GM12878 (cell line): ENCODE measurements at regions not wholly inside any gene's neighbourhood (a gene's known extent, or its start where the extent isn't known, plus 50 kb on each side); places are given as distances from the start of the nearest gene placed in this dataset.

Source experiments
- ATAC-seq: fragments of 200-7000 bp; cut with Tn5 transposase; 3 replicates; pipeline ENCODE4 v1.9.1; 2020; ENCODE audit warnings: mild to moderate bottlenecking, moderate library complexity
- BruUV-seq: library from RNA; stranded (reverse); fragments of 400-500 nt; replicated peaks from 2 replicates; lab custom pipeline; 2021; lab: Mats Ljungman, UMichigan
- CTCF ChIA-PET: fragments of 300-600 bp; sonication (Branson Sonifier 250); formaldehyde crosslinking; extraction: SDS; loops from one replicate; lab custom pipeline; 2021; ENCODE audit warnings: inconsistent platforms; lab: Yijun Ruan, JAX
- POLR2A ChIA-PET: fragments of 350-600 bp; formaldehyde crosslinking; extraction: SDS; loops from one replicate; lab custom pipeline; 2021; ENCODE audit warnings: inconsistent platforms; lab: Charles Lee
- RAD21 ChIA-PET: fragments of 300-600 bp; sonication (Branson Sonifier 250); formaldehyde crosslinking; loops from one replicate; lab custom pipeline; 2023; ENCODE audit warnings: antibody characterized with exemption; ENCODE audit not compliant: unreplicated experiment; lab: Charles Lee
- SMC1A ChIA-PET: fragments of 300-600 bp; sonication (Branson Sonifier 250); formaldehyde crosslinking; loops from one replicate; lab custom pipeline; 2023; ENCODE audit not compliant: unreplicated experiment, uncharacterized antibody; lab: Charles Lee
- DNase-seq: peaks from one replicate; pipeline ENCODE4 v3.0.0-alpha.2; 2011; ENCODE audit warnings: low read depth, low spot score
- FAIRE-seq: peaks from 3 replicates; lab custom pipeline; 2011; peaks lifted over from hg19 to GRCh38; lab: Jason Lieb, UNC
- H2AFZ ChIP-seq: 2 replicates; pipeline ENCODE4 v1.6.0; 2011; ENCODE audit warnings: low read depth, low read length, control low read depth; ENCODE audit not compliant: control insufficient read depth
- H3K27ac ChIP-seq: 2 replicates; pipeline ENCODE4 v1.5.1; 2011; ENCODE audit warnings: control low read depth; ENCODE audit not compliant: control insufficient read depth, insufficient read depth
- H3K27me3 ChIP-seq, 2 experiments: replicated peaks in 1 of 2; 2 replicates each; pipeline versions ENCODE4 v1.6.0 to v1.6.1; 2011; ENCODE audit warnings: low read length in 1 of 2; ENCODE audit not compliant: control insufficient read depth in 2 of 2, insufficient read depth in 2 of 2
- H3K36me3 ChIP-seq, 2 experiments: 2 replicates each; pipeline ENCODE4 v1.5.1; 2011; ENCODE audit warnings: low read length in 1 of 2; ENCODE audit not compliant: control insufficient read depth in 2 of 2, insufficient read depth in 2 of 2
- H3K4me1 ChIP-seq: 2 replicates; pipeline ENCODE4 v1.6.1; 2011; ENCODE audit warnings: mild to moderate bottlenecking, low read length, moderate library complexity, mixed read lengths; ENCODE audit not compliant: control insufficient read depth, insufficient read depth
- H3K4me2 ChIP-seq: 2 replicates; pipeline ENCODE4 v1.6.0; 2011; ENCODE audit warnings: control low read depth; ENCODE audit not compliant: control insufficient read depth, insufficient read depth
- H3K4me3 ChIP-seq: fragments of 200-600 bp; sonication (generic); 2 replicates; pipeline ENCODE4 v1.5.1; 2016
- H3K79me2 ChIP-seq: 2 replicates; pipeline ENCODE4 v1.6.0; 2011; ENCODE audit warnings: low read length; ENCODE audit not compliant: control insufficient read depth, insufficient read depth
- H3K9ac ChIP-seq: 2 replicates; pipeline ENCODE4 v1.8.0; 2011; ENCODE audit warnings: low read length, control low read depth, mixed read lengths; ENCODE audit not compliant: control insufficient read depth, insufficient read depth
- H3K9me3 ChIP-seq: replicated peaks from 3 replicates; pipeline ENCODE4 v1.5.1; 2011; ENCODE audit warnings: mild to moderate bottlenecking, low read length; ENCODE audit not compliant: control insufficient read depth, insufficient read depth
- H4K20me1 ChIP-seq: 2 replicates; pipeline ENCODE4 v1.6.0; 2011; ENCODE audit not compliant: control insufficient read depth, insufficient read depth
- BMI1 ChIP-seq: fragments of 450-650 bp; IDR thresholded peaks from 2 replicates; pipeline ENCODE4 v1.6.1; 2016; ENCODE audit warnings: mild to moderate bottlenecking, moderate library complexity, borderline replicate concordance
- CHD4 ChIP-seq: fragments of 200-600 bp; sonication (generic); IDR thresholded peaks from 2 replicates; pipeline ENCODE4 v1.6.1; 2016; ENCODE audit warnings: mild to moderate bottlenecking
- NR2C2 ChIP-seq: IDR thresholded peaks from 2 replicates; pipeline ENCODE4 v1.6.1; 2011; ENCODE audit warnings: borderline replicate concordance, low read depth; ENCODE audit not compliant: control insufficient read depth, insufficient read length
- PML ChIP-seq: IDR thresholded peaks from 2 replicates; pipeline ENCODE4 v1.6.1; 2012; ENCODE audit warnings: low read length, inconsistent platforms
- SREBF1 ChIP-seq: IDR thresholded peaks from 2 replicates; pipeline ENCODE4 v1.6.1; 2012; ENCODE audit warnings: mild to moderate bottlenecking, low read length
- TARDBP ChIP-seq: IDR thresholded peaks from 2 replicates; pipeline ENCODE4 v1.6.1; 2016; ENCODE audit warnings: borderline replicate concordance
- WRNIP1 ChIP-seq: IDR thresholded peaks from 2 replicates; pipeline ENCODE4 v1.6.1; 2011; ENCODE audit warnings: low read depth, low read length, improper control_type of control experiment, borderline replicate concordance
- WGBS: methylation state at CpG from one replicate; pipeline ENCODE4 v1.1.6; 2016; ENCODE audit warnings: low lambda C conversion rate; ENCODE audit not compliant: insufficient replicate concordance, insufficient coverage; ENCODE audit errors: missing lambda C conversion rate; 5-methylcytosine and 5-hydroxymethylcytosine counted together
- in situ Hi-C: fragments of 300-500 bp; cut with MboI; formaldehyde crosslinking; loops from 9 replicates; pipeline ENCODE4 v1.14.3; 2018; ENCODE audit warnings: mixed read lengths
- intact Hi-C: fragments of 100-400 bp; cut with micrococcal nuclease; formaldehyde crosslinking; loops from one replicate; pipeline ENCODE4 v1.14.2; 2022; ENCODE audit not compliant: unreplicated experiment
- TF ChIP-seq, protein P1 (sequence below): fragments of 450-650 bp; formaldehyde crosslinking; IDR thresholded peaks from 2 replicates; pipeline ENCODE4 v1.4.0; 2020; ENCODE audit warnings: mild to moderate bottlenecking, moderate library complexity
- TF ChIP-seq, protein P2 (sequence below): fragments of 450-650 bp; IDR thresholded peaks from 2 replicates; pipeline ENCODE4 v1.6.1; 2017; ENCODE audit warnings: mild to moderate bottlenecking, moderate library complexity

DNA sequence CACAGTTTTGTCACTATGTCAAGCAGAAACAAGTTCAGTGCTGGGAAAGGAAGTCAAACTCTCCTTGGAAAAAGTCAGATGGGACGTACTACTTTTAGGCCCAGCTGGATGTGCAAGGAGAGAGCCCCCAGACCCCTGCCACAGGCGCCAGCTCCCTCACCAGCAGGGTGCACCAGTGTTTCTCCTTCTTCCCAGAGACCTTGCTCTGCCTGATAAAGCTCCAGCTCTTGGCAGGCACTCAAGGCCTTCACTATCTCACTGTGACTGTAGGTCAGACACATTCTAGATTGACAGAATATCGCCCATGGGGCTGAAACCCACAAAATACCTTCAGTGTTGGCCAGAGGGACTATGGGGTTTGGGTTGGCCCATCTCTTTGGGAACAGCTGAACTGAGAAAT, 54.8 kb upstream of the CHRNB4 start:
- no TSS peak for BruUV-seq
- Histone ChIP-seq H3K4me2 (no peak overlapping the region), H3K4me3 (no peak overlapping the region), H2AFZ (no peak overlapping the region; the same call in 1 of the 2 replicates), H3K9ac (no peak overlapping the region), H4K20me1 (no peaks in the 10 kb centered on the region), H3K4me1 (peaks cover 4% of the 10 kb centered on the region), H3K9me3 (no peaks in the 10 kb centered on the region), H3K36me3 (no peaks in the 10 kb centered on the region), H3K27ac (no peak overlapping the region), H3K27me3 (no peaks in the 10 kb centered on the region; a peak in 1 of 4 replicates), H3K79me2 (no peaks in the 10 kb centered on the region)
- ChIA-PET SMC1A (interaction anchor here (1.1 kb wide), 1 partner anchor 187 kb away, joined by 3 read pairs; no protein-coding TSS in a partner anchor), RAD21 (no interaction called here), POLR2A (no interaction called here), CTCF (interaction anchor here (0.6 to 2.1 kb wide), 4 partner anchors 13 to 211 kb away, joined by 3 to 8 read pairs (median 4); no protein-coding TSS in a partner anchor)
- TF ChIP-seq BMI1 (no peak), TARDBP (no peak), SREBF1 (no peak), CHD4 (no peak), WRNIP1 (no peak), PML (no peak), NR2C2 (no peak)
- TF ChIP-seq, protein P1, sequence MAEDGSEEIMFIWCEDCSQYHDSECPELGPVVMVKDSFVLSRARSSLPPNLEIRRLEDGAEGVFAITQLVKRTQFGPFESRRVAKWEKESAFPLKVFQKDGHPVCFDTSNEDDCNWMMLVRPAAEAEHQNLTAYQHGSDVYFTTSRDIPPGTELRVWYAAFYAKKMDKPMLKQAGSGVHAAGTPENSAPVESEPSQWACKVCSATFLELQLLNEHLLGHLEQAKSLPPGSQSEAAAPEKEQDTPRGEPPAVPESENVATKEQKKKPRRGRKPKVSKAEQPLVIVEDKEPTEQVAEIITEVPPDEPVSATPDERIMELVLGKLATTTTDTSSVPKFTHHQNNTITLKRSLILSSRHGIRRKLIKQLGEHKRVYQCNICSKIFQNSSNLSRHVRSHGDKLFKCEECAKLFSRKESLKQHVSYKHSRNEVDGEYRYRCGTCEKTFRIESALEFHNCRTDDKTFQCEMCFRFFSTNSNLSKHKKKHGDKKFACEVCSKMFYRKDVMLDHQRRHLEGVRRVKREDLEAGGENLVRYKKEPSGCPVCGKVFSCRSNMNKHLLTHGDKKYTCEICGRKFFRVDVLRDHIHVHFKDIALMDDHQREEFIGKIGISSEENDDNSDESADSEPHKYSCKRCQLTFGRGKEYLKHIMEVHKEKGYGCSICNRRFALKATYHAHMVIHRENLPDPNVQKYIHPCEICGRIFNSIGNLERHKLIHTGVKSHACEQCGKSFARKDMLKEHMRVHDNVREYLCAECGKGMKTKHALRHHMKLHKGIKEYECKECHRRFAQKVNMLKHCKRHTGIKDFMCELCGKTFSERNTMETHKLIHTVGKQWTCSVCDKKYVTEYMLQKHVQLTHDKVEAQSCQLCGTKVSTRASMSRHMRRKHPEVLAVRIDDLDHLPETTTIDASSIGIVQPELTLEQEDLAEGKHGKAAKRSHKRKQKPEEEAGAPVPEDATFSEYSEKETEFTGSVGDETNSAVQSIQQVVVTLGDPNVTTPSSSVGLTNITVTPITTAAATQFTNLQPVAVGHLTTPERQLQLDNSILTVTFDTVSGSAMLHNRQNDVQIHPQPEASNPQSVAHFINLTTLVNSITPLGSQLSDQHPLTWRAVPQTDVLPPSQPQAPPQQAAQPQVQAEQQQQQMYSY (CRISPR knock-in tag), result no peak
- TF ChIP-seq, protein P2, sequence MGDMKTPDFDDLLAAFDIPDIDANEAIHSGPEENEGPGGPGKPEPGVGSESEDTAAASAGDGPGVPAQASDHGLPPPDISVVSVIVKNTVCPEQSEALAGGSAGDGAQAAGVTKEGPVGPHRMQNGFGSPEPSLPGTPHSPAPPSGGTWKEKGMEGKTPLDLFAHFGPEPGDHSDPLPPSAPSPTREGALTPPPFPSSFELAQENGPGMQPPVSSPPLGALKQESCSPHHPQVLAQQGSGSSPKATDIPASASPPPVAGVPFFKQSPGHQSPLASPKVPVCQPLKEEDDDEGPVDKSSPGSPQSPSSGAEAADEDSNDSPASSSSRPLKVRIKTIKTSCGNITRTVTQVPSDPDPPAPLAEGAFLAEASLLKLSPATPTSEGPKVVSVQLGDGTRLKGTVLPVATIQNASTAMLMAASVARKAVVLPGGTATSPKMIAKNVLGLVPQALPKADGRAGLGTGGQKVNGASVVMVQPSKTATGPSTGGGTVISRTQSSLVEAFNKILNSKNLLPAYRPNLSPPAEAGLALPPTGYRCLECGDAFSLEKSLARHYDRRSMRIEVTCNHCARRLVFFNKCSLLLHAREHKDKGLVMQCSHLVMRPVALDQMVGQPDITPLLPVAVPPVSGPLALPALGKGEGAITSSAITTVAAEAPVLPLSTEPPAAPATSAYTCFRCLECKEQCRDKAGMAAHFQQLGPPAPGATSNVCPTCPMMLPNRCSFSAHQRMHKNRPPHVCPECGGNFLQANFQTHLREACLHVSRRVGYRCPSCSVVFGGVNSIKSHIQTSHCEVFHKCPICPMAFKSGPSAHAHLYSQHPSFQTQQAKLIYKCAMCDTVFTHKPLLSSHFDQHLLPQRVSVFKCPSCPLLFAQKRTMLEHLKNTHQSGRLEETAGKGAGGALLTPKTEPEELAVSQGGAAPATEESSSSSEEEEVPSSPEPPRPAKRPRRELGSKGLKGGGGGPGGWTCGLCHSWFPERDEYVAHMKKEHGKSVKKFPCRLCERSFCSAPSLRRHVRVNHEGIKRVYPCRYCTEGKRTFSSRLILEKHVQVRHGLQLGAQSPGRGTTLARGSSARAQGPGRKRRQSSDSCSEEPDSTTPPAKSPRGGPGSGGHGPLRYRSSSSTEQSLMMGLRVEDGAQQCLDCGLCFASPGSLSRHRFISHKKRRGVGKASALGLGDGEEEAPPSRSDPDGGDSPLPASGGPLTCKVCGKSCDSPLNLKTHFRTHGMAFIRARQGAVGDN, result no peak
- in situ Hi-C loops (no loop called here), intact Hi-C loops (no loop called here)
- DNase-seq (no peak), FAIRE-seq (no peak), ATAC-seq (no peak)
- WGBS, result 13% methylated on average over 3 of the region's 3 CpGs
